ENCODE measurements at regions not wholly inside any gene's neighbourhood (a gene's known extent, or its start where the extent isn't known, plus 50 kb on each side); places are given as distances from the start of the nearest gene placed in this dataset.

GRCh38 chr2:240269886-240270285, 129.4 kb upstream of the OTOS start:
- no peak for TF ChIP-seq CTCF (IDR thresholded peaks at IDR 0.05)
- no peaks in the 10 kb centered on the region for H3K27me3 ChIP-seq
- no peaks in the 10 kb centered on the region for H3K4me1 ChIP-seq
- peaks cover 0 to 13% of the 10 kb centered on the region in 2 donors for H3K9me3 ChIP-seq
- no peak overlapping the region for H3K4me3 ChIP-seq
- no peaks in the 10 kb centered on the region for H3K36me3 ChIP-seq
- no peak overlapping the region for H3K27ac ChIP-seq
- DNase-seq (ENCODE audit: low spot score): no peak

- Histone ChIP-seq H3K27me3 (no peaks in the 10 kb centered on the region), H3K4me1 (no peaks in the 10 kb centered on the region), H3K4me3 (no peak overlapping the region), H3K9me3 (peaks cover 0 to 13% of the 10 kb centered on the region in 2 donors), H3K36me3 (no peaks in the 10 kb centered on the region), H3K27ac (no peak overlapping the region)
- TF ChIP-seq CTCF (IDR thresholded peaks at IDR 0.05): no peak
- no peak for DNase-seq (ENCODE audit: low spot score)
Observed at GRCh38 chr2:240271716-240272341, 131.4 kb upstream of the OTOS start.

GRCh38 chr2:240275386-240275785, 134.9 kb upstream of the OTOS start:
- Histone ChIP-seq H3K36me3 (no peaks in the 10 kb centered on the region), H3K4me3 (no peak overlapping the region), H3K27me3 (no peaks in the 10 kb centered on the region), H3K27ac (no peak overlapping the region), H3K4me1 (no peaks in the 10 kb centered on the region), H3K9me3 (peaks cover 0 to 13% of the 10 kb centered on the region in 2 donors)
- DNase-seq (ENCODE audit: low spot score): no peak
- TF ChIP-seq CTCF (IDR thresholded peaks at IDR 0.05): no peak

GRCh38 chr2:240277073-240277806, 136.8 kb upstream of the OTOS start:
- H3K9me3 ChIP-seq: peaks cover 0 to 4% of the 10 kb centered on the region in 2 donors
- H3K27me3 ChIP-seq: no peaks in the 10 kb centered on the region
- no peak for DNase-seq (ENCODE audit: low spot score)
- no peak overlapping the region for H3K27ac ChIP-seq
- TF ChIP-seq CTCF (IDR thresholded peaks at IDR 0.05): no peak
- no peaks in the 10 kb centered on the region for H3K4me1 ChIP-seq
- H3K4me3 ChIP-seq: no peak overlapping the region
- no peaks in the 10 kb centered on the region for H3K36me3 ChIP-seq

GRCh38 chr2:240277807-240278522, 137.5 kb upstream of the OTOS start:
- Histone ChIP-seq H3K9me3 (no peaks in the 10 kb centered on the region), H3K27ac (no peak overlapping the region), H3K4me3 (no peak overlapping the region), H3K36me3 (no peaks in the 10 kb centered on the region), H3K27me3 (no peaks in the 10 kb centered on the region), H3K4me1 (no peaks in the 10 kb centered on the region)
- DNase-seq (ENCODE audit: low spot score): no peak
- TF ChIP-seq CTCF (IDR thresholded peaks at IDR 0.05): no peak

Measured in right atrium auricular region (tissue), 2 donors.